ENCODE measurements at regions not wholly inside any gene's neighbourhood (a gene's known extent, or its start where the extent isn't known, plus 50 kb on each side); places are given as distances from the start of the nearest gene placed in this dataset.

GRCh38 chr17:69860142-69860680 is 214.8 kb upstream of the KCNJ16 start:
- H3K27me3 ChIP-seq (ENCODE audit: control insufficient read depth in 2 of 2, insufficient read depth in 2 of 2, low read length in 2 of 2) = no peaks in the 10 kb centered on the region
- TF ChIP-seq HDAC6 (IDR thresholded peaks at IDR 0.05; ENCODE audit: low read depth, low read length) (no peak), ZNF436 (CRISPR knock-in tag; IDR thresholded peaks at IDR 0.05) (no peak), ATF2 (CRISPR knock-in tag; IDR thresholded peaks at IDR 0.05) (no peak), ZNF785 (CRISPR knock-in tag; IDR thresholded peaks at IDR 0.05) (no peak), ZNF707 (CRISPR knock-in tag; conservative IDR thresholded peaks at IDR 0.05) (peak; percentile 97)
- FAIRE-seq = peak; percentile 15
- CTCF ChIA-PET (ENCODE audit: low intra/inter-chr PET ratio) = no interaction called here
- H4K20me1 ChIP-seq (replicated peaks; ENCODE audit: control insufficient read depth, insufficient read depth, low read length) = no peaks in the 10 kb centered on the region
- no peak overlapping the region for H3K4me2 ChIP-seq (ENCODE audit: insufficient read depth, low read length)
- no peaks in the 10 kb centered on the region for H3K9me1 ChIP-seq (ENCODE audit: control insufficient read depth, insufficient read depth, low read length)
- DNase-seq (ENCODE audit: extremely low read depth in 1 of 4, low spot score in 3 of 4) = no peak
- POLR2A ChIA-PET = no interaction called here
- no peak overlapping the region for H3K4me3 ChIP-seq
- 16% methylated on average over 3 of the region's 3 CpGs for WGBS (ENCODE audit: insufficient coverage, low coverage, missing lambda C conversion rate)
- H3K27ac ChIP-seq (ENCODE audit: extremely low read depth, low read depth, low read length) = no peak overlapping the region
- H3K9me3 ChIP-seq (replicated peaks; ENCODE audit: control insufficient read depth, insufficient read depth, low read depth, low read length) = no peaks in the 10 kb centered on the region; the same call in 1 of the 2 replicates
- no peak overlapping the region for H3K9ac ChIP-seq (ENCODE audit: insufficient read depth in 1 of 2, low read depth in 2 of 2, low read length in 2 of 2)
- H2AFZ ChIP-seq (ENCODE audit: low read depth, low read length) = no peak overlapping the region
- in situ Hi-C loops (cut with MboI) (no loop called here), intact Hi-C loops (cut with micrococcal nuclease) (no loop called here)
- ATAC-seq = no peak
- peaks cover 0 to 2% of the 10 kb centered on the region in 2 experiments; a peak in 2 of 5 replicates for H3K4me1 ChIP-seq (replicated peaks in 1 of 2; ENCODE audit: control insufficient read depth in 2 of 2, insufficient read depth in 2 of 2, low read length in 2 of 2)
- no peaks in the 10 kb centered on the region for H3K36me3 ChIP-seq (ENCODE audit: control insufficient read depth, insufficient read depth, low read length)
- BruUV-seq (replicated peaks) = no TSS peak
- no peaks in the 10 kb centered on the region for H3K79me2 ChIP-seq (ENCODE audit: control insufficient read depth, insufficient read depth, low read length)

- in situ Hi-C loops (cut with MboI) = no loop called here
- no peak overlapping the region for H3K27ac ChIP-seq (ENCODE audit: extremely low read depth, low read depth, low read length)
- intact Hi-C loops (cut with micrococcal nuclease) = no loop called here
- no peaks in the 10 kb centered on the region for H4K20me1 ChIP-seq (replicated peaks; ENCODE audit: control insufficient read depth, insufficient read depth, low read length)
- H3K4me2 ChIP-seq (ENCODE audit: insufficient read depth, low read length) = no peak overlapping the region
- POLR2A ChIA-PET = no interaction called here
- H3K4me3 ChIP-seq = no peak overlapping the region
- H3K9me1 ChIP-seq (ENCODE audit: control insufficient read depth, insufficient read depth, low read length) = no peaks in the 10 kb centered on the region
- CTCF ChIA-PET (ENCODE audit: low intra/inter-chr PET ratio) = no interaction called here
- BruUV-seq (replicated peaks) = no TSS peak
- 39% methylated on average over 2 of the region's 2 CpGs for WGBS (ENCODE audit: insufficient coverage, low coverage, missing lambda C conversion rate)
- ATAC-seq (no peak), DNase-seq (ENCODE audit: extremely low read depth in 1 of 4, low spot score in 3 of 4) (no peak), FAIRE-seq (no peak)
- H3K9ac ChIP-seq (ENCODE audit: insufficient read depth in 1 of 2, low read depth in 2 of 2, low read length in 2 of 2) = no peak overlapping the region
- H3K79me2 ChIP-seq (ENCODE audit: control insufficient read depth, insufficient read depth, low read length) = no peaks in the 10 kb centered on the region
- H3K27me3 ChIP-seq (ENCODE audit: control insufficient read depth in 2 of 2, insufficient read depth in 2 of 2, low read length in 2 of 2) = no peaks in the 10 kb centered on the region
- no peak overlapping the region for H2AFZ ChIP-seq (ENCODE audit: low read depth, low read length)
- H3K36me3 ChIP-seq (ENCODE audit: control insufficient read depth, insufficient read depth, low read length) = no peaks in the 10 kb centered on the region
- no peaks in the 10 kb centered on the region; the same call in 1 of the 2 replicates for H3K9me3 ChIP-seq (replicated peaks; ENCODE audit: control insufficient read depth, insufficient read depth, low read depth, low read length)
- no peaks in the 10 kb centered on the region for H3K4me1 ChIP-seq (replicated peaks in 1 of 2; ENCODE audit: control insufficient read depth in 2 of 2, insufficient read depth in 2 of 2, low read length in 2 of 2)
- TF ChIP-seq RAD51 (IDR thresholded peaks at IDR 0.05; ENCODE audit: borderline replicate concordance, low read depth) (no peak), ARID2 (IDR thresholded peaks at IDR 0.05) (no peak), ZMIZ1 (IDR thresholded peaks at IDR 0.05; ENCODE audit: low read depth in 2 of 2, low read length in 2 of 2) (no peak), CEBPG (CRISPR knock-in tag; IDR thresholded peaks at IDR 0.05) (no peak), CEBPG (tag; conservative IDR thresholded peaks at IDR 0.05 in 1 of 2, IDR thresholded peaks at IDR 0.05 in 1 of 2) (no peak), ZNF217 (CRISPR knock-in tag; IDR thresholded peaks at IDR 0.05) (no peak), ILK (tag; IDR thresholded peaks at IDR 0.05; ENCODE audit: borderline replicate concordance, low read depth) (no peak)
Observed at GRCh38 chr17:69864462-69864861, 210.6 kb upstream of the KCNJ16 start.

All from K562 (cell line).